ENCODE measurements at regions not wholly inside any gene's neighbourhood (a gene's known extent, or its start where the extent isn't known, plus 50 kb on each side); places are given as distances from the start of the nearest gene placed in this dataset.

GRCh38 chr20:12673352-12673751, 335.4 kb upstream of the SPTLC3 start:
- no peaks in the 10 kb centered on the region for H3K27me3 ChIP-seq (ENCODE audit: control insufficient read depth, insufficient read depth, low read length)
- no peak overlapping the region for H3K4me3 ChIP-seq (ENCODE audit: low read depth, low read length)
- no peak for TF ChIP-seq CTCF (IDR thresholded peaks at IDR 0.05; ENCODE audit: insufficient read depth, low read length, poor library complexity, severe bottlenecking)
- DNase-seq (ENCODE audit: low read depth), result no peak
- no peaks in the 10 kb centered on the region for H3K36me3 ChIP-seq (ENCODE audit: control insufficient read depth, insufficient read depth, low read length)

DNA sequence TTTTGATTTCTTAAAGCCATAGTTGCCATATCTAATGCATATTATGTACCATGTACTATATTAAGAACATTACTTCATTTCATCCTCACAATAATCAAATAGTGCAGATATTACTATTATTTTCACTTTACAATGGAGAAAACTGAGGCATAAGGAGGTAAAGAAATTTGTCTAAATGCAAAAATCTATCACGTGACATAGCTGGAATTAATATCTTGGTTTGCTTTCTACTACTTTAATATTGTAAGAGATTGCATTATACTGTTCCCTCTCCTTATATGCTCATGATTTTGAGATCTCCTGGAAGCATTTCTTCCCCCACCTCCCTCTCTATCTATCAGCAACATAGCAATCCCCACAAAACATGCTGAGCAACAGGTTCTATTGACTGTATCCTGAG, 330.8 kb upstream of the SPTLC3 start:
- no peak overlapping the region for H3K4me3 ChIP-seq (ENCODE audit: low read depth, low read length)
- no peaks in the 10 kb centered on the region for H3K36me3 ChIP-seq (ENCODE audit: control insufficient read depth, insufficient read depth, low read length)
- TF ChIP-seq CTCF (IDR thresholded peaks at IDR 0.05; ENCODE audit: insufficient read depth, low read length, poor library complexity, severe bottlenecking), result no peak
- H3K27me3 ChIP-seq (ENCODE audit: control insufficient read depth, insufficient read depth, low read length), result no peaks in the 10 kb centered on the region
- no peak for DNase-seq (ENCODE audit: low read depth)

DNA sequence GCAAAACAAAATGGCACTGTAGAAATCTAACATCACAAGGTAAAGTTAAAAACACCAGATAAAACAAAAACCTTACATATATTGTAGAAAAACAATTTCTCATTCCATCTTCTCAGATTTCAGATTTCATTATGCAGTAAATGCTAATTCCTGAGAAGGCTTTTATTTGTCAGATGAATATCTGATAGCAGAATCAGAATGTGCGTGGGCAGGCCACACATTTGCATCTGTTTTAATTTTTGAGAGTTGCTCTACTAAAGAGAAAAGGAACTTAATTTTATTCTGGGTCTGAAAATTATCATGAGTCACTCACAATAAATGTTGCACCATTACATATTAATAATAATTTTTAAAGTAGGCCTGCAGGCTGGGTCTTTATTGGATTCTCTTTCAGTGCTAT, 329.3 kb upstream of the SPTLC3 start:
- Histone ChIP-seq H3K27me3 (ENCODE audit: control insufficient read depth, insufficient read depth, low read length) (no peaks in the 10 kb centered on the region), H3K36me3 (ENCODE audit: control insufficient read depth, insufficient read depth, low read length) (no peaks in the 10 kb centered on the region), H3K4me3 (ENCODE audit: low read depth, low read length) (no peak overlapping the region)
- DNase-seq (ENCODE audit: low read depth), result no peak
- TF ChIP-seq CTCF (IDR thresholded peaks at IDR 0.05; ENCODE audit: insufficient read depth, low read length, poor library complexity, severe bottlenecking), result no peak

DNA sequence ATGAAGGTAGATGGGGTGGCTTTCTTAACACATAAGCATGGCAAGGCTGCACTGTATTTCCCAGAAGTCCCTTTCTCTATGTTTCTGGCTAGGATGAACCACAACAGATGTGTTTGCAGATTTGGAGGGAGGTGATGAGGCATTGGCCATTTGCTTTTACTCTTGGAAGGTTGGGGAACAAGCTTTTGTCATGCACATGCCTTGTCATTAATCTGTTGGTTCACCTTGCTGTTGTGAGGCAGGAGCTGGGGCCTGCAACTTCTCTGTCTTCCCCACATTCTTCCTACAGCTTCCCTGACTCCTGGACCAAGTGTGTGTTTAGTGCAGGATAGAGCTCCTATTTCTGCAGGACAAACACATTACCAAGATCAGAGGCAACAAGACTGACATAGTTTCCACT, 326.2 kb upstream of the SPTLC3 start:
- no peak for TF ChIP-seq CTCF (IDR thresholded peaks at IDR 0.05; ENCODE audit: insufficient read depth, low read length, poor library complexity, severe bottlenecking)
- no peak for DNase-seq (ENCODE audit: low read depth)
- H3K27me3 ChIP-seq (ENCODE audit: control insufficient read depth, insufficient read depth, low read length), result no peaks in the 10 kb centered on the region
- H3K4me3 ChIP-seq (ENCODE audit: low read depth, low read length), result no peak overlapping the region
- H3K36me3 ChIP-seq (ENCODE audit: control insufficient read depth, insufficient read depth, low read length), result no peaks in the 10 kb centered on the region

DNA sequence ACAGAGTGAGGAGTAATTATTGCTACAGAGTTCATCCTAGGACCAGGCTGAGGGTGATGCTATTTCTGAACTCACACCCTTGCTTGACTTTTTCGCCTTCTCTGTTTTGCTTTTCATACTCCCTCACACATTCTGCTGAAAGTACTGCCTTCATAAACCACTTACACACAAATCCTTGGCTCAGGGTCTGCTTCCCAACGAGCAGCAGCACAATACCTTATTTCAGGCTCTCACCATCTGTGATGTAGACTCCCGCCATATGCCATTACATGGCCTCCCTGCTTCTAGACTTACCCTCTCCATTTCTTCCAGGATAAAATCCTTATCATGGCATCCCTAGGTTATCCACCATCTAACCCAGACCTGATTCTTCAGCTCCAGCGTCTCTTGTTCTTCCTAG, 321.3 kb upstream of the SPTLC3 start:
- no peak for TF ChIP-seq CTCF (IDR thresholded peaks at IDR 0.05; ENCODE audit: insufficient read depth, low read length, poor library complexity, severe bottlenecking)
- DNase-seq (ENCODE audit: low read depth), result no peak

GRCh38 chr20:12695937-12696336, 312.8 kb upstream of the SPTLC3 start:
- DNase-seq (ENCODE audit: low read depth), result no peak
- TF ChIP-seq CTCF (IDR thresholded peaks at IDR 0.05; ENCODE audit: insufficient read depth, low read length, poor library complexity, severe bottlenecking), result no peak
- Histone ChIP-seq H3K36me3 (ENCODE audit: control insufficient read depth, insufficient read depth, low read length) (no peaks in the 10 kb centered on the region), H3K27me3 (ENCODE audit: control insufficient read depth, insufficient read depth, low read length) (no peaks in the 10 kb centered on the region), H3K4me3 (ENCODE audit: low read depth, low read length) (no peak overlapping the region)

More for the DNA sequence above, 321.3 kb upstream of the SPTLC3 start:
- no peaks in the 10 kb centered on the region for H3K36me3 ChIP-seq (ENCODE audit: control insufficient read depth, insufficient read depth, low read length)
- H3K27me3 ChIP-seq (ENCODE audit: control insufficient read depth, insufficient read depth, low read length), result no peaks in the 10 kb centered on the region
- no peak overlapping the region for H3K4me3 ChIP-seq (ENCODE audit: low read depth, low read length)
